AG09319 (cell line): ENCODE measurements at regions not wholly inside any gene's neighbourhood (a gene's known extent, or its start where the extent isn't known, plus 50 kb on each side); places are given as distances from the start of the nearest gene placed in this dataset.

Source experiments
- DNase-seq: peaks from one replicate; pipeline ENCODE4 v3.0.0-alpha.2; 2010; ENCODE audit warnings: low read depth; ENCODE audit errors: extremely low read depth
- CTCF ChIP-seq: IDR thresholded peaks from 2 replicates; pipeline ENCODE4 v1.5.1; 2011; ENCODE audit warnings: low read depth, mild to moderate bottlenecking, inconsistent platforms, low read length, moderate library complexity

GRCh38 chr16:52076332-52076731, 470.6 kb downstream of the TOX3 start:
- DNase-seq, result no peak
- TF ChIP-seq CTCF, result no peak

GRCh38 chr16:52074133-52074532, 472.8 kb downstream of the TOX3 start:
- no peak for TF ChIP-seq CTCF
- no peak for DNase-seq

GRCh38 chr16:52073024-52073423, 473.9 kb downstream of the TOX3 start:
- DNase-seq, result no peak
- no peak for TF ChIP-seq CTCF

- TF ChIP-seq CTCF, result no peak
- no peak for DNase-seq
Observed at GRCh38 chr16:52071101-52071500, 475.8 kb downstream of the TOX3 start.

GRCh38 chr16:52070341-52071057, 476.4 kb downstream of the TOX3 start:
- no peak for DNase-seq
- no peak for TF ChIP-seq CTCF

GRCh38 chr16:52069866-52070265, 477.1 kb downstream of the TOX3 start:
- no peak for DNase-seq
- TF ChIP-seq CTCF, result no peak

- no peak for TF ChIP-seq CTCF
- DNase-seq, result no peak
Observed at GRCh38 chr16:52068447-52069074, 478.4 kb downstream of the TOX3 start.
